Right atrium auricular region (tissue), 2 donors: ENCODE measurements at regions not wholly inside any gene's neighbourhood (a gene's known extent, or its start where the extent isn't known, plus 50 kb on each side); places are given as distances from the start of the nearest gene placed in this dataset.

Experiments
- DNase-seq: peaks from one replicate; pipeline ENCODE4 v3.0.0-alpha.2; 2019; ENCODE audit warnings: low spot score
- H3K27ac ChIP-seq, 2 donors: fragments of 200-600 bp; sonication (generic); 1 replicate in 1 of 2; 2 replicates in 1 of 2; pipeline ENCODE4 v1.5.1; 2016 to 2019
- H3K27me3 ChIP-seq, 2 donors: fragments of 200-600 bp; sonication (generic); one replicate each; pipeline versions ENCODE4 v1.5.1 to v1.6.0; 2017 to 2019
- H3K36me3 ChIP-seq: fragments of 200-600 bp; sonication (generic); one replicate; pipeline ENCODE4 v1.5.1; 2016
- H3K4me1 ChIP-seq, 2 donors: fragments of 200-600 bp; sonication (generic); one replicate each; pipeline versions ENCODE4 v1.5.1 to v1.6.0; 2017 to 2019
- H3K4me3 ChIP-seq, 2 donors: fragments of 200-600 bp; sonication (generic); 1 replicate in 1 of 2; 2 replicates in 1 of 2; pipeline ENCODE4 v1.5.1; 2017 to 2019; ENCODE audit warnings: mild to moderate bottlenecking in 1 of 2, moderate library complexity in 1 of 2
- H3K9me3 ChIP-seq, 2 donors: fragments of 200-600 bp; sonication (generic); one replicate each; pipeline ENCODE4 v1.5.1; 2019
- CTCF ChIP-seq, 2 donors: fragments of 200-600 bp; sonication (generic); IDR thresholded peaks; one replicate each; pipeline ENCODE4 v1.5.1; 2019; ENCODE audit warnings: antibody characterized with exemption in 2 of 2

GRCh38 chr7:51705701-51706100 lies 389.1 kb upstream of the COBL start:
- Histone ChIP-seq H3K4me1 (no peaks in the 10 kb centered on the region), H3K36me3 (no peaks in the 10 kb centered on the region), H3K9me3 (peaks cover 0 to 7% of the 10 kb centered on the region in 2 donors), H3K4me3 (no peak overlapping the region), H3K27me3 (no peaks in the 10 kb centered on the region), H3K27ac (no peak overlapping the region)
- no peak for DNase-seq
- TF ChIP-seq CTCF (IDR thresholded peaks at IDR 0.05) = no peak

- no peak for TF ChIP-seq CTCF (IDR thresholded peaks at IDR 0.05)
- DNase-seq = no peak
- no peak overlapping the region for H3K4me3 ChIP-seq
Observed at GRCh38 chr7:51702673-51703072, 386.1 kb upstream of the COBL start.

GRCh38 chr7:51701935-51702334 lies 385.3 kb upstream of the COBL start:
- H3K4me1 ChIP-seq = no peaks in the 10 kb centered on the region
- TF ChIP-seq CTCF (IDR thresholded peaks at IDR 0.05) = no peak
- no peak overlapping the region for H3K27ac ChIP-seq
- no peak overlapping the region for H3K4me3 ChIP-seq
- H3K27me3 ChIP-seq = no peaks in the 10 kb centered on the region
- no peaks in the 10 kb centered on the region for H3K36me3 ChIP-seq
- peaks cover 0 to 7% of the 10 kb centered on the region in 2 donors for H3K9me3 ChIP-seq
- DNase-seq = no peak

More at GRCh38 chr7:51702673-51703072, 386.1 kb upstream of the COBL start:
- peaks cover 0 to 7% of the 10 kb centered on the region in 2 donors for H3K9me3 ChIP-seq
- H3K27me3 ChIP-seq = no peaks in the 10 kb centered on the region
- no peak overlapping the region for H3K27ac ChIP-seq
- no peaks in the 10 kb centered on the region for H3K36me3 ChIP-seq
- no peaks in the 10 kb centered on the region for H3K4me1 ChIP-seq

GRCh38 chr7:51700593-51701215 lies 384.1 kb upstream of the COBL start:
- H3K4me3 ChIP-seq = no peak overlapping the region

GRCh38 chr7:51693258-51693657 lies 376.6 kb upstream of the COBL start:
- Histone ChIP-seq H3K27ac (no peak overlapping the region), H3K4me3 (no peak overlapping the region), H3K4me1 (no peaks in the 10 kb centered on the region), H3K27me3 (no peaks in the 10 kb centered on the region), H3K9me3 (peaks cover 0 to 4% of the 10 kb centered on the region in 2 donors), H3K36me3 (no peaks in the 10 kb centered on the region)
- no peak for TF ChIP-seq CTCF (IDR thresholded peaks at IDR 0.05)
- no peak for DNase-seq

More at GRCh38 chr7:51700593-51701215, 384.1 kb upstream of the COBL start:
- Histone ChIP-seq H3K27me3 (no peaks in the 10 kb centered on the region), H3K4me1 (no peaks in the 10 kb centered on the region), H3K9me3 (peaks cover 0 to 7% of the 10 kb centered on the region in 2 donors), H3K27ac (no peak overlapping the region), H3K36me3 (no peaks in the 10 kb centered on the region)
- no peak for DNase-seq
- TF ChIP-seq CTCF (IDR thresholded peaks at IDR 0.05) = no peak

GRCh38 chr7:51689547-51689946 lies 372.9 kb upstream of the COBL start:
- H3K27ac ChIP-seq = no peak overlapping the region

More at GRCh38 chr7:51689547-51689946, 372.9 kb upstream of the COBL start:
- H3K27me3 ChIP-seq = no peaks in the 10 kb centered on the region
- no peak for DNase-seq
- no peaks in the 10 kb centered on the region for H3K36me3 ChIP-seq
- no peak for TF ChIP-seq CTCF (IDR thresholded peaks at IDR 0.05)
- no peak overlapping the region for H3K4me3 ChIP-seq
- no peaks in the 10 kb centered on the region for H3K4me1 ChIP-seq
- peaks cover 0 to 8% of the 10 kb centered on the region in 2 donors for H3K9me3 ChIP-seq
